ENCODE measurements at regions not wholly inside any gene's neighbourhood (a gene's known extent, or its start where the extent isn't known, plus 50 kb on each side); places are given as distances from the start of the nearest gene placed in this dataset.

DNA sequence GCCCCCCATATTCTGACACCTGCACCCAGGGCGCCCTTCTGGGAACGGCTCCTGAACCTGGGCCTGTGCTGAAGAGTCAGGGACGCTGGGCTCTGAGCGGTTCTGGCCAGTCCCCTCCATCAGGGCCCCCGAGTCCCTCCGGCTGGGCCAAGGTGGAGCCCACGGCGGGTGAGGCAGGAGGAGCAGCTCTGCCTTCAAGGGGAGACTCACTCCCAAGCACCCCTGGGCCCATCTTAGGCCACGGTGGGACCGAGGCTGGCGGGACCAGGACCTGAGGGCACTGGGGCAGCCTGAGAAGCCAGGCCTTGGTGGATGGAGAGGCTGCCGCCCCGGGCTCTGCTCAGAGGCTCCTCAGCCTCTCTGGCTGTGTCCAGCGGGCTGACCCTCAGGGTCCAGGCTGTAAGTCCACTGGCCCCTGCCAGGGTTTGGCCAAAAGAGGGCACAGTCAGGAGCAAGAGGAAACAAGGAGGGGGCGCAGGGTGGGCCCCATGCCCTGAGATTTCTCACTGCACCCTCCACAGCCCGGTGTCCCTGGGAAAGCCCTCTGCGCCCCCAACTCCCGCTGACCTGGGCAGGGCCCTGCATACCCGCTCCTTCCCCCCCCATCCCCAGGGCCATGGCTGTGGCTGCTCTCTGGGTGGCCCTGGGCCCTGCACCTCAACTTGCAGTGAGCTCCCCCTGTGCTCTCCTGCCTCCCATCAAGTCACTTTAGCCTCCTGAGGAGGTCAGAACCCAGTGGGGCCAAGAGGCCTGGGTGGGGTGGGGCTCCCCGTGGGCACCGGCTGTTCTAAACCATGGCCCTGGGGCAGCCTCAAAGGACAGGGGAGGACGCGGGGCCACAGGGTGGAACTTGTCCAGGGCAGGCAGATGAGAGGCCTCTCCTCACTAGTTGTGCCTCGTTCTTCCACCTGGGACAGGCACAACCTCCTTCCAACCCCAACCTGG, 266.4 kb upstream of the SFSWAP start:
- TF ChIP-seq FOXP2 (optimal IDR thresholded peaks at IDR 0.05; ENCODE audit: borderline replicate concordance, extremely low read depth, extremely low read length, insufficient read depth), result no peak
- TF ChIP-seq SIN3A (IDR thresholded peaks at IDR 0.05; ENCODE audit: borderline replicate concordance, insufficient read depth, low read length), result no peak
- no peak for TF ChIP-seq REST (IDR thresholded peaks at IDR 0.05; ENCODE audit: insufficient read depth in 1 of 2, low read depth in 2 of 2, low read length in 2 of 2)
- no peak for TF ChIP-seq POLR2AphosphoS5 (IDR thresholded peaks at IDR 0.05; ENCODE audit: low read depth, low read length)
- TF ChIP-seq TAF1 (IDR thresholded peaks at IDR 0.05; ENCODE audit: borderline replicate concordance, insufficient read depth, low read length), result no peak

GRCh38 chr12:131445184-131445774, 265.6 kb upstream of the SFSWAP start:
- TF ChIP-seq SIN3A (IDR thresholded peaks at IDR 0.05; ENCODE audit: borderline replicate concordance, insufficient read depth, low read length) (no peak), POLR2AphosphoS5 (IDR thresholded peaks at IDR 0.05; ENCODE audit: low read depth, low read length) (no peak), TAF1 (IDR thresholded peaks at IDR 0.05; ENCODE audit: borderline replicate concordance, insufficient read depth, low read length) (no peak), REST (IDR thresholded peaks at IDR 0.05; ENCODE audit: insufficient read depth in 1 of 2, low read depth in 2 of 2, low read length in 2 of 2) (no peak), FOXP2 (optimal IDR thresholded peaks at IDR 0.05; ENCODE audit: borderline replicate concordance, extremely low read depth, extremely low read length, insufficient read depth) (no peak)

DNA sequence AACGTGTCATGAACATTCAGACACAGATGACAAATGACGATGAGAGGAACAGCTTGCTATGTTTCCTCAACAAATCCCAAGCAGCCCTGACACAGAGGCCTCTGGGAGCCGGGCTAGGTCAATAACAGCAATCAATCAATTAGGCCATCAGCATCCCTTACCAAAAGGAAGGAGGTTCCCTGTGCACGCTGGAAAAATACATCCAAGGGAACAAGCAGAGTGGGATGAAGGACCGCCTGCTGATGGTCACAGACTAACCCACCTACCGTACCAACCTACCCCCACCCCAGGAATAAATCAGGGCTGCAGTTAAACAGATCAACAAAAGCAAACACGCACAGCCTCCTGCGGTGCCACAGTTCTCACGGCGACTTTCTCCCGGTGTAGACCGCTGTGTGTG, 265.1 kb upstream of the SFSWAP start:
- TF ChIP-seq POLR2AphosphoS5 (IDR thresholded peaks at IDR 0.05; ENCODE audit: low read depth, low read length) (no peak), FOXP2 (optimal IDR thresholded peaks at IDR 0.05; ENCODE audit: borderline replicate concordance, extremely low read depth, extremely low read length, insufficient read depth) (no peak), SIN3A (IDR thresholded peaks at IDR 0.05; ENCODE audit: borderline replicate concordance, insufficient read depth, low read length) (no peak), REST (IDR thresholded peaks at IDR 0.05; ENCODE audit: insufficient read depth in 1 of 2, low read depth in 2 of 2, low read length in 2 of 2) (no peak), TAF1 (IDR thresholded peaks at IDR 0.05; ENCODE audit: borderline replicate concordance, insufficient read depth, low read length) (no peak)

GRCh38 chr12:131448254-131448795, 262.6 kb upstream of the SFSWAP start:
- TF ChIP-seq POLR2AphosphoS5 (IDR thresholded peaks at IDR 0.05; ENCODE audit: low read depth, low read length) (no peak), FOXP2 (optimal IDR thresholded peaks at IDR 0.05; ENCODE audit: borderline replicate concordance, extremely low read depth, extremely low read length, insufficient read depth) (no peak), TAF1 (IDR thresholded peaks at IDR 0.05; ENCODE audit: borderline replicate concordance, insufficient read depth, low read length) (no peak), SIN3A (IDR thresholded peaks at IDR 0.05; ENCODE audit: borderline replicate concordance, insufficient read depth, low read length) (no peak), REST (IDR thresholded peaks at IDR 0.05; ENCODE audit: insufficient read depth in 1 of 2, low read depth in 2 of 2, low read length in 2 of 2) (no peak)

All from PFSK-1 (cell line).